GM13977 (cell line): ENCODE measurements at regions not wholly inside any gene's neighbourhood (a gene's known extent, or its start where the extent isn't known, plus 50 kb on each side); places are given as distances from the start of the nearest gene placed in this dataset.

ENCODE experiments used
- DNase-seq: peaks from one replicate; pipeline ENCODE4 v3.0.0; 2012; ENCODE audit warnings: low spot score
- in situ Hi-C: fragments of 300-500 bp; cut with MboI; formaldehyde crosslinking; loops from one replicate; pipeline ENCODE4 v1.12.0; 2022; ENCODE audit warnings: low sequenced_read_pairs, low pct_unique_long_range_greater_than_20kb, mixed read lengths, inconsistent platforms; ENCODE audit not compliant: unreplicated experiment
- TF ChIP-seq, protein P1 (sequence below): IDR thresholded peaks from 2 replicates; pipeline ENCODE4 v1.5.1; 2012; ENCODE audit warnings: mild to moderate bottlenecking, control low read depth; ENCODE audit not compliant: insufficient read depth; ENCODE audit errors: extremely low read depth, missing control alignments

DNA sequence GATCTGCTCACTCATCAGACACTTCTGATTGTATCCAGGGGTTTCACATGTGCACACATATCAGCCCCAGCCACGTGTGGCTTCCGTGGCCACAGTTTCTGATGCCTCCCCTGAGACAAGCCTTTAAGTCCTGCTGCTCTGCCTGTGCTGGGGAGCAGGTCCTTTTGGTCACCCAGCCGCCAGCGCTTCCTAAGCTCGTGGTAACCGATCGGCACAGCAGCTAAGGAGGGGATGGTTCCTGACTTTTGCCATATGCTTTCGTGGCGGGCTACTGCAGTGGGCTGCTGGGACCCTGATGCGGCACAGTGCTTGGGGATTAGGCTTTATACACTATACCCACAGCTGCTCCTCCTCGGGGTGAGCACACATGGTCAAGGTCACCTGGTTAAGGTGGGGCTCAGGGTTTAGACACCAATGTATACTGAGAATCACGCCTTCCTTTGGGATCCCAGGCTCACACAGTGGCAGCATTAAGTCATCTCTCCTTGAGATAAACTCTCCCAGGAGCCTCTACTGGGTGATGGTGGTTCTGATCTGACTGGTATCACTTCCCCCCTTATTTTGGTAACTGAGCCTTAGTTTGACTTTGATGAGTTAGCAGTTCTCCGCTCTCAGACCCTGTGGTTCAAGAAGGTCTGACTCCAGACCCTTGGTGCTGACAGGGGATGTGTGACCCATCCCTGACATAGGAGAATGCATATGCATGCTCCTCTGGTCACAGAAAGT is 85.9 kb upstream of the KCNG1 start:
- TF ChIP-seq, protein P1, sequence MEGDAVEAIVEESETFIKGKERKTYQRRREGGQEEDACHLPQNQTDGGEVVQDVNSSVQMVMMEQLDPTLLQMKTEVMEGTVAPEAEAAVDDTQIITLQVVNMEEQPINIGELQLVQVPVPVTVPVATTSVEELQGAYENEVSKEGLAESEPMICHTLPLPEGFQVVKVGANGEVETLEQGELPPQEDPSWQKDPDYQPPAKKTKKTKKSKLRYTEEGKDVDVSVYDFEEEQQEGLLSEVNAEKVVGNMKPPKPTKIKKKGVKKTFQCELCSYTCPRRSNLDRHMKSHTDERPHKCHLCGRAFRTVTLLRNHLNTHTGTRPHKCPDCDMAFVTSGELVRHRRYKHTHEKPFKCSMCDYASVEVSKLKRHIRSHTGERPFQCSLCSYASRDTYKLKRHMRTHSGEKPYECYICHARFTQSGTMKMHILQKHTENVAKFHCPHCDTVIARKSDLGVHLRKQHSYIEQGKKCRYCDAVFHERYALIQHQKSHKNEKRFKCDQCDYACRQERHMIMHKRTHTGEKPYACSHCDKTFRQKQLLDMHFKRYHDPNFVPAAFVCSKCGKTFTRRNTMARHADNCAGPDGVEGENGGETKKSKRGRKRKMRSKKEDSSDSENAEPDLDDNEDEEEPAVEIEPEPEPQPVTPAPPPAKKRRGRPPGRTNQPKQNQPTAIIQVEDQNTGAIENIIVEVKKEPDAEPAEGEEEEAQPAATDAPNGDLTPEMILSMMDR, result no peak
- no peak for DNase-seq
- in situ Hi-C loops, result no loop called here

DNA sequence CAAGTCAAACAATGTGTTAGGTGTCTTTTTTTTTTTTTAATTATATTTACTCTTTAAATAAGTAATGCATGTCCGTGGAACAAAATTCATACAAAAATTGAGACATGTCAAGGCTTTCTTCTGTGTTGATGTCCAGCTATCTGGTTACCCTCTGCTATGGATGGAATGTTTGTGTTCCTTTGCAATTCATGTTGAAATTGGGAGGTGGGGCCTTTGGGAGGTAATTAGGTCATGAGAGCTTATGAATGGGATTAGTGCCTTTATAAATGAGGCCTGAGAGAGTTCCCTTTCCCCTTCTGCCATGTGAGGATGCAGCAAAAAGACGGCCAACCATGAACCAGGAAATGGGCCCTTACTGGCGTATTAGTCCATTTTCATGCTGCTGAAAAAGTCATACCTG is 83.1 kb upstream of the KCNG1 start:
- TF ChIP-seq, protein P1, result no peak
- in situ Hi-C loops, result no loop called here
- DNase-seq, result no peak

DNA sequence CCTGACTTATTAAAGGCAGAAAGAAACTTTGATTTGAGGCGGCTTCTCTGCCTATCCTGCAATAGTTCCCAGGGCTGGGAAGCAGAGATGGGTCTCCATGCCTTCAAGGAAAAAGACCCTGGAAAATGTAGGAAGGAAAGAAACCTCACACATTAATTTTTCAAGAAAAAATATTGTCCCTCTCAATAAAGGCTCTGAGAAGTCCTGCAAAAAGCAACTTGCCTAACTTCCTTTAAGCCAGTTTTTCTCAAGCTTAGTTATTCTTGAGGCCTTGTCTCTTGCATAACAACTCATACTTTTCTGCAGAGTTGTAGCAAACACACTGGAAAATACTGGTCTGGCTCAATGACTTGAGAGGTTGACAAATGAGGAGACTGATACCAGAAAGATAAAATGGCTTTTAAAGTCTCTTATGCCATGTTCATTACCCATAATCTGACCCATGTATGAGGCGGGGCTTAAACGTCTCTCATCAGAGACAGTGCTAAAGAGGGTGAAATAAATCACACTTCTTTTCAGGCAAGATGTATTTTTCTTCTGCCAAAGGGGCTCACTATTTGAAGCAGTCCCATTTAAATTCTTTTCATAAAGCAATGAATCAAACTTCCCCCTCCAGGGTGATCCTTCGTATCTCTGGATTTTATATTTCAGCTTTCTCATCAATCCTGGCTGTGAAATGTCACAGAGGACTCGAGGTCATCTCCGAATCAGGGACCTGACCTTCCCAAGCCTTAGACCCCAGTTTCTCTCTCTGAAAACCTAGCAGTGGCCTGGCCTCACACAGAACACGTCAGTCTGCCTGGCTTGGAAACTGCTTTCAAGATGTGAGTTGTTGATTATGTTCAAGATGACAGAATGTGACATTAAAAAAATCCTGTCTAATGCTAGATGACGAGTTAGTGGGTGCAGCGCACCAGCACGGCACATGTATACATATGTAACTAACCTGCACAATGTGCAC is 82.3 kb upstream of the KCNG1 start:
- no peak for DNase-seq
- in situ Hi-C loops, result no loop called here
- TF ChIP-seq, protein P1, result no peak

DNA sequence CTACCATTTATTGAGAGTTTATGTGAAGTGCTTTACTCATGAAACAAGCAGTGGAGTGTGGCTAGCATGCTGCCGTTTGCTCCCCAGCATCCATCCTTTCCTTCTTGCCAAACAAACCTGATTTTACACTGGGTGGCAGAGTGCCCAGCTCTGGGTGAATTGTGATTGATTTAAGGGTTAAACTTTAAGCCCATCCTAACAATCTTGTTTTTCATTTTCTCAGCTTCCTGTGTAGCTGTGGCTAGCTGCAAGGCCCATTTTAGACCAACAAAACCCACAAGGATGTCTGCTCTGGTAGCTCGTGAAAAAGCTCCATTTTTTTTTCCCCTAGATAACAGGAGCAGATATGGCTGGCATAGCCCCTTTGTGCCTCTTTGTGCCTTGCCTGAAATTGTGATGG is 77.7 kb upstream of the KCNG1 start:
- TF ChIP-seq, protein P1, result no peak
- DNase-seq, result no peak
- in situ Hi-C loops, result no loop called here

DNA sequence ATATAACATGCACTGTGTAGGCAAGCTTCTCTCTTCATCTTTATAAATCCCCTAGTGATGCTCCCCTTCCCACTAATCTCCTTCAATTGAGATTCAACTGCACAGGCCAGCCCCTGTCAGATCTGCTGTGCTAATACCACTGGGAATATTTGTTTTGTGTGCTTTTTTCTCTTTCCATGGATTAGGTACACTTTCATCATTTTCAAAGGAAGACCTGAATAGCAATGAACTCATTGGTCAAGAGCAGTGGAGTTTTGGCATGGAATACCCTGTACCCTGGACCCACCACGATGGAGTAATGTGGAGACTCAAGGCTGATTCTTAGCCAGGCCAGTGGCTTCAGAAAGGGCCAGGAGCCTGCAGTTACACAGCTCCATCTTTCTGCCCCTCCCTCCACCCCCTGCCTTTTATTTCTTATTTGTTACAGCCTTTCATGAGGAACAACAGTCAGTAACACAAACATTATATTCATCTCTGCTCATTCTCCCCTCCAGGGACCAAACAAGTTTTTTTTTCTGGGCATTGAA is 75.4 kb upstream of the KCNG1 start:
- in situ Hi-C loops, result no loop called here
- DNase-seq, result no peak
- TF ChIP-seq, protein P1, result no peak

DNA sequence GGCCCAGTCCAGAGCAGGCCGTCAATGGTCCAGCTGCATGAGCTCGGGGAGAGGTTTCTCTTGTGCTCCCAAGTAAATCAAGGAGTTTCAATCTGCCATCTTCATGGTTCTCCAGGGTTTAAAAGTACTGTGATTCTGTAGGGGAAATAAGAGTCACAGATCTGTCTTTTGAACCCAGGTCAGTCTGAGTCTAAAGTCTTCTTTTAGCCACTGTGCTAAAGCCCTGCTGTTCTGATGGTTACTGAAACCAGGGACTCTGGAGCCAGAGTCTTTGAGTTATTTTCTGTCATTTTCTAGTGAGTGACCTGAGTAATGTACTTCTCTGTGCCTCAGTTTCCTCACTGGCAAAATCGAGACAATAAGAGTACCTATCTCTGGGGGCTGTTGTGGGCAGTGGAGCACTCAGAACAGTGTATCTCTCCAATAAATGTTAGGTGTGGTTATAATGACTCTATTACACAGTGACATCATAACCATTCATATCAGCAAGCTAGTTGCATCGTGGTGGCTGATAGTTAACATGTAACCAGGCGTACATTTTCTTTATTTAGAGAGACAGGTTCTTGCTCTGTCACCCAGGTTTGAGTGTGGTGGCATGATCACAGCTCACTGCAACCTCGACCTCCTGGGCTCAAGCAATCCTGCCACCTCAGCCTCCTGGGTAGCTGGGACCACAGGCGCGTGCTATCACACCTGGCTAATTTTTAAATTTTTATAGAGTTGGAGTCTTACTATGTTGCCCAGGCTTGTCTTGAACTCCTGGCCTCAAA is 74.6 kb upstream of the KCNG1 start:
- TF ChIP-seq, protein P1, result no peak
- in situ Hi-C loops, result no loop called here
- no peak for DNase-seq
